ENCODE measurements at regions not wholly inside any gene's neighbourhood (a gene's known extent, or its start where the extent isn't known, plus 50 kb on each side); places are given as distances from the start of the nearest gene placed in this dataset.
"Not testable (repeated sequence)": the region's sequence is repeated elsewhere in the genome, so short reads cannot be mapped to it uniquely, and the experiment has no call there.

- Histone ChIP-seq H3K36me3 (ENCODE audit: control insufficient read depth, insufficient read depth, low read length) (no peaks in the 10 kb centered on the region), H3K27me3 (ENCODE audit: control insufficient read depth, insufficient read depth, low read length) (no peaks in the 10 kb centered on the region), H3K4me3 (ENCODE audit: low read depth, low read length) (no peak overlapping the region)
- DNase-seq (ENCODE audit: low read depth): no peak
- ChIA-PET CTCF (no interaction called here), POLR2A (no interaction called here)
- TF ChIP-seq CTCF (IDR thresholded peaks at IDR 0.05; ENCODE audit: insufficient read depth, low read depth, low read length): no peak
Measured at GRCh38 chr6:94713446-94713845, 863.9 kb upstream of the MANEA start.

GRCh38 chr6:94698773-94699172, 878.6 kb upstream of the MANEA start:
- CTCF ChIA-PET: no interaction called here
- POLR2A ChIA-PET: no interaction called here
- no peak for DNase-seq (ENCODE audit: low read depth)
- no peaks in the 10 kb centered on the region for H3K27me3 ChIP-seq (ENCODE audit: control insufficient read depth, insufficient read depth, low read length)
- TF ChIP-seq CTCF (IDR thresholded peaks at IDR 0.05; ENCODE audit: insufficient read depth, low read depth, low read length): no peak
- no peaks in the 10 kb centered on the region for H3K36me3 ChIP-seq (ENCODE audit: control insufficient read depth, insufficient read depth, low read length)
- no peak overlapping the region for H3K4me3 ChIP-seq (ENCODE audit: low read depth, low read length)

GRCh38 chr6:94687255-94687654, 890.1 kb upstream of the MANEA start:
- H3K27me3 ChIP-seq (ENCODE audit: control insufficient read depth, insufficient read depth, low read length); POLR2A ChIA-PET; DNase-seq (ENCODE audit: low read depth); CTCF ChIA-PET; H3K36me3 ChIP-seq (ENCODE audit: control insufficient read depth, insufficient read depth, low read length); H3K4me3 ChIP-seq (ENCODE audit: low read depth, low read length): not testable (repeated sequence)

GRCh38 chr6:94683409-94683808, 893.9 kb upstream of the MANEA start:
- H3K4me3 ChIP-seq (ENCODE audit: low read depth, low read length): no peak overlapping the region
- no peak for TF ChIP-seq CTCF (IDR thresholded peaks at IDR 0.05; ENCODE audit: insufficient read depth, low read depth, low read length)
- no peaks in the 10 kb centered on the region for H3K27me3 ChIP-seq (ENCODE audit: control insufficient read depth, insufficient read depth, low read length)
- CTCF ChIA-PET: no interaction called here
- no peak for DNase-seq (ENCODE audit: low read depth)
- no peaks in the 10 kb centered on the region for H3K36me3 ChIP-seq (ENCODE audit: control insufficient read depth, insufficient read depth, low read length)
- POLR2A ChIA-PET: no interaction called here

GRCh38 chr6:94680669-94681212, 896.6 kb upstream of the MANEA start:
- no peak for DNase-seq (ENCODE audit: low read depth)
- CTCF ChIA-PET: no interaction called here
- no peak for TF ChIP-seq CTCF (IDR thresholded peaks at IDR 0.05; ENCODE audit: insufficient read depth, low read depth, low read length)
- POLR2A ChIA-PET: no interaction called here
- H3K27me3 ChIP-seq (ENCODE audit: control insufficient read depth, insufficient read depth, low read length): no peaks in the 10 kb centered on the region
- no peak overlapping the region for H3K4me3 ChIP-seq (ENCODE audit: low read depth, low read length)
- H3K36me3 ChIP-seq (ENCODE audit: control insufficient read depth, insufficient read depth, low read length): no peaks in the 10 kb centered on the region

GRCh38 chr6:94673251-94673650, 904.1 kb upstream of the MANEA start:
- DNase-seq (ENCODE audit: low read depth): no peak
- CTCF ChIA-PET: no interaction called here
- no peak overlapping the region for H3K4me3 ChIP-seq (ENCODE audit: low read depth, low read length)
- TF ChIP-seq CTCF (IDR thresholded peaks at IDR 0.05; ENCODE audit: insufficient read depth, low read depth, low read length): no peak
- H3K36me3 ChIP-seq (ENCODE audit: control insufficient read depth, insufficient read depth, low read length): no peaks in the 10 kb centered on the region
- H3K27me3 ChIP-seq (ENCODE audit: control insufficient read depth, insufficient read depth, low read length): no peaks in the 10 kb centered on the region
- POLR2A ChIA-PET: no interaction called here

All from BJ (cell line).